ENCODE measurements at regions not wholly inside any gene's neighbourhood (a gene's known extent, or its start where the extent isn't known, plus 50 kb on each side); places are given as distances from the start of the nearest gene placed in this dataset.

DNA sequence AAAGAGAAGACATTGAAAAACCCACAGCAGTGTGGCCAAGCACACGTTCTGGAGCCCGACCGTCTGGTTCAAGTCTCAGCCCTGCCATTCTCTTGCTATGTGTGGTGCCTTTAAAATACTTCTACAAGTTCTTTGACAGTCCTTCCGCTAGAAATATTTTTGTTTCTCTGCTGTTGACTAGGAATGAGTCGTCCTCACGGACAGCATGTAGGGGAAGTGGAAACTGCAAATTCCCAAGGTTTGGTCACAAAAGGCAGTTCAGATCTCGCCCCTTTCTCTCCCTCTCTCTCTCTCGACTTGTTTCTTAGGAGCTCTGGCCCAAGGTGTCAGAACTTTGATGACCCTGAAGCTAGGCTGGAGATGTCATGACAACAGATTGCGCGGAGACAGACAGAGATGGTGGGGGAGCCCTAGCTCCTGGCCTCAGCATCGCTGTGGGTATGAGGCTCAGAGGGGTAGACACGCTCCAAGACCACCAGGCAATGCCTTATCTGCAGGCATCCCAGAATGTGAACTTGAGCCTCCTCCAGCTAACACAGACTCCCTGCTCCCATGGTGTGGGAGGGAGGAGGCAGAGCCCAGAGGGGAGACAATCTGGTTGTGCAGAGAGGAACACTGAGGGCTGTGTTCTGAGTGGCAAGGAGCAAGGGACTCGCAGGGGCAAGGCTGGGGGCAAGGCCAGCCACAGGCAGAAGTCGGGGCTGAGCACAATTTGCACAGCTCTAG, 368.9 kb upstream of the SULF2 start (continued):
- TF ChIP-seq, protein P1, sequence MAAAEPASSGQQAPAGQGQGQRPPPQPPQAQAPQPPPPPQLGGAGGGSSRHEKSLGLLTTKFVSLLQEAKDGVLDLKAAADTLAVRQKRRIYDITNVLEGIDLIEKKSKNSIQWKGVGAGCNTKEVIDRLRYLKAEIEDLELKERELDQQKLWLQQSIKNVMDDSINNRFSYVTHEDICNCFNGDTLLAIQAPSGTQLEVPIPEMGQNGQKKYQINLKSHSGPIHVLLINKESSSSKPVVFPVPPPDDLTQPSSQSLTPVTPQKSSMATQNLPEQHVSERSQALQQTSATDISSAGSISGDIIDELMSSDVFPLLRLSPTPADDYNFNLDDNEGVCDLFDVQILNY (CRISPR knock-in tag; IDR thresholded peaks at IDR 0.05), result no peak
- TF ChIP-seq, protein P2, sequence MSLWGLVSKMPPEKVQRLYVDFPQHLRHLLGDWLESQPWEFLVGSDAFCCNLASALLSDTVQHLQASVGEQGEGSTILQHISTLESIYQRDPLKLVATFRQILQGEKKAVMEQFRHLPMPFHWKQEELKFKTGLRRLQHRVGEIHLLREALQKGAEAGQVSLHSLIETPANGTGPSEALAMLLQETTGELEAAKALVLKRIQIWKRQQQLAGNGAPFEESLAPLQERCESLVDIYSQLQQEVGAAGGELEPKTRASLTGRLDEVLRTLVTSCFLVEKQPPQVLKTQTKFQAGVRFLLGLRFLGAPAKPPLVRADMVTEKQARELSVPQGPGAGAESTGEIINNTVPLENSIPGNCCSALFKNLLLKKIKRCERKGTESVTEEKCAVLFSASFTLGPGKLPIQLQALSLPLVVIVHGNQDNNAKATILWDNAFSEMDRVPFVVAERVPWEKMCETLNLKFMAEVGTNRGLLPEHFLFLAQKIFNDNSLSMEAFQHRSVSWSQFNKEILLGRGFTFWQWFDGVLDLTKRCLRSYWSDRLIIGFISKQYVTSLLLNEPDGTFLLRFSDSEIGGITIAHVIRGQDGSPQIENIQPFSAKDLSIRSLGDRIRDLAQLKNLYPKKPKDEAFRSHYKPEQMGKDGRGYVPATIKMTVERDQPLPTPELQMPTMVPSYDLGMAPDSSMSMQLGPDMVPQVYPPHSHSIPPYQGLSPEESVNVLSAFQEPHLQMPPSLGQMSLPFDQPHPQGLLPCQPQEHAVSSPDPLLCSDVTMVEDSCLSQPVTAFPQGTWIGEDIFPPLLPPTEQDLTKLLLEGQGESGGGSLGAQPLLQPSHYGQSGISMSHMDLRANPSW (CRISPR knock-in tag; conservative IDR thresholded peaks at IDR 0.05; ENCODE audit: low read depth), result no peak
- TF ChIP-seq CTCF (IDR thresholded peaks at IDR 0.05), result no peak
- no peak for TF ChIP-seq ZNF138 (CRISPR knock-in tag; conservative IDR thresholded peaks at IDR 0.05)
- no peak for TF ChIP-seq PRRX2 (CRISPR knock-in tag; IDR thresholded peaks at IDR 0.05)
- no peak for TF ChIP-seq ZNF671 (CRISPR knock-in tag; IDR thresholded peaks at IDR 0.05)
- TF ChIP-seq MLX (CRISPR knock-in tag; IDR thresholded peaks at IDR 0.05), result no peak

GRCh38 chr20:48153523-48153922, 368.2 kb upstream of the SULF2 start:
- H3K4me1 Mint-ChIP-seq, result peaks cover 16% of the 10 kb centered on the region
- H3K27me3 Mint-ChIP-seq (ENCODE audit: low read depth), result no peaks in the 10 kb centered on the region; the same call in 1 of the 2 replicates
- DNase-seq (ENCODE audit: low spot score) (no peak), ATAC-seq (no peak)
- H3K27ac Mint-ChIP-seq, result no peak overlapping the region
- no peak overlapping the region for H3K4me3 Mint-ChIP-seq
- ChIA-PET CTCF (interaction anchor here (1.1 to 1.2 kb wide), 2 partner anchors 142 to 478 kb away, joined by 3 to 4 read pairs; no protein-coding TSS in a partner anchor), POLR2A (no interaction called here)
- H3K36me3 Mint-ChIP-seq, result peaks cover 18% of the 10 kb centered on the region
- peaks cover 27% of the 10 kb centered on the region for H3K9me3 Mint-ChIP-seq
- TF ChIP-seq ZNF281 (CRISPR knock-in tag; IDR thresholded peaks at IDR 0.05) (no peak), ZNF512 (CRISPR knock-in tag; IDR thresholded peaks at IDR 0.05; ENCODE audit: borderline replicate concordance) (no peak), SMAD3 (CRISPR knock-in tag; IDR thresholded peaks at IDR 0.05; ENCODE audit: borderline replicate concordance) (no peak), CDX4 (CRISPR knock-in tag; IDR thresholded peaks at IDR 0.05; ENCODE audit: borderline replicate concordance) (no peak), GRHL2 (CRISPR knock-in tag; IDR thresholded peaks at IDR 0.05; ENCODE audit: insufficient replicate concordance, severe bottlenecking) (no peak), TEAD4 (CRISPR knock-in tag; IDR thresholded peaks at IDR 0.05) (no peak), ZBTB21 (CRISPR knock-in tag; IDR thresholded peaks at IDR 0.05; ENCODE audit: borderline replicate concordance) (no peak), FOXK1 (CRISPR knock-in tag; IDR thresholded peaks at IDR 0.05) (no peak), NFATC4 (CRISPR knock-in tag; IDR thresholded peaks at IDR 0.05) (no peak), IRF2 (CRISPR knock-in tag; IDR thresholded peaks at IDR 0.05; ENCODE audit: borderline replicate concordance, low read depth) (no peak), MAX (CRISPR knock-in tag; IDR thresholded peaks at IDR 0.05) (no peak)
- TF ChIP-seq, protein P3, sequence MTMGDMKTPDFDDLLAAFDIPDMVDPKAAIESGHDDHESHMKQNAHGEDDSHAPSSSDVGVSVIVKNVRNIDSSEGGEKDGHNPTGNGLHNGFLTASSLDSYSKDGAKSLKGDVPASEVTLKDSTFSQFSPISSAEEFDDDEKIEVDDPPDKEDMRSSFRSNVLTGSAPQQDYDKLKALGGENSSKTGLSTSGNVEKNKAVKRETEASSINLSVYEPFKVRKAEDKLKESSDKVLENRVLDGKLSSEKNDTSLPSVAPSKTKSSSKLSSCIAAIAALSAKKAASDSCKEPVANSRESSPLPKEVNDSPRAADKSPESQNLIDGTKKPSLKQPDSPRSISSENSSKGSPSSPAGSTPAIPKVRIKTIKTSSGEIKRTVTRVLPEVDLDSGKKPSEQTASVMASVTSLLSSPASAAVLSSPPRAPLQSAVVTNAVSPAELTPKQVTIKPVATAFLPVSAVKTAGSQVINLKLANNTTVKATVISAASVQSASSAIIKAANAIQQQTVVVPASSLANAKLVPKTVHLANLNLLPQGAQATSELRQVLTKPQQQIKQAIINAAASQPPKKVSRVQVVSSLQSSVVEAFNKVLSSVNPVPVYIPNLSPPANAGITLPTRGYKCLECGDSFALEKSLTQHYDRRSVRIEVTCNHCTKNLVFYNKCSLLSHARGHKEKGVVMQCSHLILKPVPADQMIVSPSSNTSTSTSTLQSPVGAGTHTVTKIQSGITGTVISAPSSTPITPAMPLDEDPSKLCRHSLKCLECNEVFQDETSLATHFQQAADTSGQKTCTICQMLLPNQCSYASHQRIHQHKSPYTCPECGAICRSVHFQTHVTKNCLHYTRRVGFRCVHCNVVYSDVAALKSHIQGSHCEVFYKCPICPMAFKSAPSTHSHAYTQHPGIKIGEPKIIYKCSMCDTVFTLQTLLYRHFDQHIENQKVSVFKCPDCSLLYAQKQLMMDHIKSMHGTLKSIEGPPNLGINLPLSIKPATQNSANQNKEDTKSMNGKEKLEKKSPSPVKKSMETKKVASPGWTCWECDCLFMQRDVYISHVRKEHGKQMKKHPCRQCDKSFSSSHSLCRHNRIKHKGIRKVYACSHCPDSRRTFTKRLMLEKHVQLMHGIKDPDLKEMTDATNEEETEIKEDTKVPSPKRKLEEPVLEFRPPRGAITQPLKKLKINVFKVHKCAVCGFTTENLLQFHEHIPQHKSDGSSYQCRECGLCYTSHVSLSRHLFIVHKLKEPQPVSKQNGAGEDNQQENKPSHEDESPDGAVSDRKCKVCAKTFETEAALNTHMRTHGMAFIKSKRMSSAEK (CRISPR knock-in tag; IDR thresholded peaks at IDR 0.05; ENCODE audit: borderline replicate concordance), result no peak
